LHCN-M2 (cell line): ENCODE measurements at regions not wholly inside any gene's neighbourhood (a gene's known extent, or its start where the extent isn't known, plus 50 kb on each side); places are given as distances from the start of the nearest gene placed in this dataset.

ENCODE experiments used
- DNase-seq: peaks from one replicate; pipeline ENCODE4 v3.0.0-alpha.2; 2012; ENCODE audit warnings: low read depth

- DNase-seq: no peak
These were observed 60.4 kb upstream of the IRX6 start for GRCh38 chr16:55263271-55264250.

- peak; percentile 1 for DNase-seq
These were observed 59.1 kb upstream of the IRX6 start for GRCh38 chr16:55264949-55265348.

- DNase-seq: no peak
These were observed 58.1 kb upstream of the IRX6 start for GRCh38 chr16:55265926-55266325.

GRCh38 chr16:55271945-55272513 is 52.0 kb upstream of the IRX6 start:
- no peak for DNase-seq

- DNase-seq: no peak
These were observed 51.3 kb upstream of the IRX6 start for GRCh38 chr16:55272744-55273143.

- no peak for DNase-seq
These were observed 50.6 kb upstream of the IRX6 start for GRCh38 chr16:55273356-55273755.

GRCh38 chr16:55273959-55274358 is 50.0 kb upstream of the IRX6 start:
- no peak for DNase-seq
